ENCODE measurements at regions not wholly inside any gene's neighbourhood (a gene's known extent, or its start where the extent isn't known, plus 50 kb on each side); places are given as distances from the start of the nearest gene placed in this dataset.

- no peaks in the 10 kb centered on the region for H3K4me1 ChIP-seq
- no peaks in the 10 kb centered on the region for H3F3A ChIP-seq (ENCODE audit: low read depth)
- no peaks in the 10 kb centered on the region for H3K9me3 ChIP-seq (ENCODE audit: low read depth)
- H3K9ac ChIP-seq = no peak overlapping the region
- H3K36me3 Mint-ChIP-seq = no peaks in the 10 kb centered on the region
- H3K27me3 Mint-ChIP-seq (ENCODE audit: insufficient read depth, low read depth) = no peaks in the 10 kb centered on the region
- H3K27me3 ChIP-seq = no peaks in the 10 kb centered on the region
- no peak overlapping the region for H3K4me3 Mint-ChIP-seq
- H3K27ac ChIP-seq = no peak overlapping the region
- H3K4me2 ChIP-seq = no peak overlapping the region
- no peak for TF ChIP-seq EZH2phosphoT487 (IDR thresholded peaks at IDR 0.05)
- no peak for TF ChIP-seq EZH2 (IDR thresholded peaks at IDR 0.05)
- no peak for TF ChIP-seq CTCF (IDR thresholded peaks at IDR 0.05)
- no peaks in the 10 kb centered on the region for H3K4me1 Mint-ChIP-seq
- no peak for DNase-seq (ENCODE audit: low spot score)
- no peak overlapping the region for H2AFZ ChIP-seq (replicated peaks)
- no peaks in the 10 kb centered on the region for H4K20me1 ChIP-seq (ENCODE audit: low read depth)
- no peak overlapping the region for H3K27ac Mint-ChIP-seq
- H3K4me3 ChIP-seq = no peak overlapping the region
- peaks cover 2% of the 10 kb centered on the region for H3K9me3 Mint-ChIP-seq
- H3K36me3 ChIP-seq = no peaks in the 10 kb centered on the region
- no peaks in the 10 kb centered on the region for H3K79me2 ChIP-seq (ENCODE audit: low read depth)
These were observed 795.1 kb upstream of the HS6ST1 start for GRCh38 chr2:129113776-129114175.

- no peaks in the 10 kb centered on the region for H3K36me3 Mint-ChIP-seq
- H2AFZ ChIP-seq (replicated peaks) = no peak overlapping the region
- TF ChIP-seq EZH2phosphoT487 (IDR thresholded peaks at IDR 0.05) (no peak), CTCF (IDR thresholded peaks at IDR 0.05) (no peak), EZH2 (IDR thresholded peaks at IDR 0.05) (no peak)
- no peak overlapping the region for H3K27ac Mint-ChIP-seq
- no peaks in the 10 kb centered on the region for H3K27me3 ChIP-seq
- H3K9ac ChIP-seq = no peak overlapping the region
- H3K27me3 Mint-ChIP-seq (ENCODE audit: insufficient read depth, low read depth) = no peaks in the 10 kb centered on the region
- H3K4me3 ChIP-seq = no peak overlapping the region
- H3K27ac ChIP-seq = no peak overlapping the region
- H4K20me1 ChIP-seq (ENCODE audit: low read depth) = no peaks in the 10 kb centered on the region
- no peak overlapping the region for H3K4me2 ChIP-seq
- DNase-seq (ENCODE audit: low spot score) = no peak
- H3K4me3 Mint-ChIP-seq = no peak overlapping the region
- no peaks in the 10 kb centered on the region for H3K4me1 Mint-ChIP-seq
- no peaks in the 10 kb centered on the region for H3K79me2 ChIP-seq (ENCODE audit: low read depth)
- H3K9me3 ChIP-seq (ENCODE audit: low read depth) = peaks cover 9% of the 10 kb centered on the region
- no peaks in the 10 kb centered on the region for H3K4me1 ChIP-seq
- H3K9me3 Mint-ChIP-seq = peaks cover 6% of the 10 kb centered on the region
- no peaks in the 10 kb centered on the region for H3K36me3 ChIP-seq
- H3F3A ChIP-seq (ENCODE audit: low read depth) = no peaks in the 10 kb centered on the region
These were observed 798.8 kb upstream of the HS6ST1 start for GRCh38 chr2:129117434-129117833.

GRCh38 chr2:129118296-129118695, 799.6 kb upstream of the HS6ST1 start:
- no peaks in the 10 kb centered on the region for H3K4me1 Mint-ChIP-seq
- H3K27me3 Mint-ChIP-seq (ENCODE audit: insufficient read depth, low read depth) = no peaks in the 10 kb centered on the region
- Histone ChIP-seq H3K4me3 (no peak overlapping the region), H4K20me1 (ENCODE audit: low read depth) (no peaks in the 10 kb centered on the region), H3K79me2 (ENCODE audit: low read depth) (no peaks in the 10 kb centered on the region), H3K36me3 (no peaks in the 10 kb centered on the region), H3F3A (ENCODE audit: low read depth) (no peaks in the 10 kb centered on the region), H3K9ac (no peak overlapping the region), H3K4me2 (no peak overlapping the region), H3K9me3 (ENCODE audit: low read depth) (peaks cover 9% of the 10 kb centered on the region), H3K27me3 (no peaks in the 10 kb centered on the region), H3K27ac (no peak overlapping the region), H2AFZ (replicated peaks) (no peak overlapping the region), H3K4me1 (no peaks in the 10 kb centered on the region)
- H3K36me3 Mint-ChIP-seq = no peaks in the 10 kb centered on the region
- H3K27ac Mint-ChIP-seq = no peak overlapping the region
- peaks cover 6% of the 10 kb centered on the region for H3K9me3 Mint-ChIP-seq
- TF ChIP-seq EZH2 (IDR thresholded peaks at IDR 0.05) (no peak), EZH2phosphoT487 (IDR thresholded peaks at IDR 0.05) (no peak), CTCF (IDR thresholded peaks at IDR 0.05) (no peak)
- DNase-seq (ENCODE audit: low spot score) = no peak
- H3K4me3 Mint-ChIP-seq = no peak overlapping the region

- H3K27me3 Mint-ChIP-seq (ENCODE audit: insufficient read depth, low read depth) = no peaks in the 10 kb centered on the region
- no peaks in the 10 kb centered on the region for H3K36me3 Mint-ChIP-seq
- TF ChIP-seq CTCF (IDR thresholded peaks at IDR 0.05) (no peak), EZH2phosphoT487 (IDR thresholded peaks at IDR 0.05) (no peak), EZH2 (IDR thresholded peaks at IDR 0.05) (no peak)
- no peak overlapping the region for H3K9ac ChIP-seq
- H3K4me2 ChIP-seq = no peak overlapping the region
- no peaks in the 10 kb centered on the region for H3K27me3 ChIP-seq
- no peak overlapping the region for H3K27ac Mint-ChIP-seq
- no peaks in the 10 kb centered on the region for H3F3A ChIP-seq (ENCODE audit: low read depth)
- no peaks in the 10 kb centered on the region for H4K20me1 ChIP-seq (ENCODE audit: low read depth)
- H3K36me3 ChIP-seq = no peaks in the 10 kb centered on the region
- H3K9me3 ChIP-seq (ENCODE audit: low read depth) = no peaks in the 10 kb centered on the region
- H3K4me1 ChIP-seq = no peaks in the 10 kb centered on the region
- no peak overlapping the region for H3K4me3 Mint-ChIP-seq
- no peak overlapping the region for H3K27ac ChIP-seq
- peaks cover 4% of the 10 kb centered on the region for H3K9me3 Mint-ChIP-seq
- no peaks in the 10 kb centered on the region for H3K4me1 Mint-ChIP-seq
- H2AFZ ChIP-seq (replicated peaks) = no peak overlapping the region
- H3K4me3 ChIP-seq = no peak overlapping the region
- H3K79me2 ChIP-seq (ENCODE audit: low read depth) = no peaks in the 10 kb centered on the region
- no peak for DNase-seq (ENCODE audit: low spot score)
These were observed 810.4 kb upstream of the HS6ST1 start for GRCh38 chr2:129129087-129129486.

Measured in neural progenitor cell (in vitro differentiated cells).